ENCODE measurements at regions not wholly inside any gene's neighbourhood (a gene's known extent, or its start where the extent isn't known, plus 50 kb on each side); places are given as distances from the start of the nearest gene placed in this dataset.

DNA sequence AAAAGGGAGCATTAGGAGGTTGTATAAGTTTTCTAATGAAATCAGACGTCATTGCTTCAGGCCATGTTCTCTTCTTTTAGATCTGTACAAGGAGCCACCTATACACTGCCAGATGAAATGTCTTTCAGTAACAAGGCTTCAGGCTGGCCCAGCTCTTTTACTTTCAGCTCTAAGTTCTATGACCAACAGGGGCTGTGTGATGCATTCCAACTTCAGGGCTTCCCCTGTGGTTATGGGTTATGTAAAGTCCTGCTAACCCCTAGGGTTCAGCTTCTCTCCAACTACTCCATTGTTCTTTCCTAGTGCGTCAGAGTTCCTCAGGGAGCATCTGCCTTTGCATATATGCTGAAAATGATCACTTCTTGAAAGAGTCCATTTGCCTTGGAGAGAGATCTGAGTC, 79.4 kb upstream of the TTC29 start:
- Histone ChIP-seq H3K27ac (ENCODE audit: extremely low read depth, low read depth, low read length) (no peak overlapping the region), H3K9ac (ENCODE audit: insufficient read depth in 1 of 2, low read depth in 2 of 2, low read length in 2 of 2) (no peak overlapping the region), H3K4me2 (ENCODE audit: insufficient read depth, low read length) (no peak overlapping the region), H3K9me3 (replicated peaks; ENCODE audit: control insufficient read depth, insufficient read depth, low read depth, low read length) (no peaks in the 10 kb centered on the region), H2AFZ (ENCODE audit: low read depth, low read length) (no peak overlapping the region), H3K4me1 (replicated peaks in 1 of 2; ENCODE audit: control insufficient read depth in 2 of 2, insufficient read depth in 2 of 2, low read length in 2 of 2) (no peaks in the 10 kb centered on the region), H3K79me2 (ENCODE audit: control insufficient read depth, insufficient read depth, low read length) (no peaks in the 10 kb centered on the region), H3K27me3 (ENCODE audit: control insufficient read depth in 2 of 2, insufficient read depth in 2 of 2, low read length in 2 of 2) (no peaks in the 10 kb centered on the region), H3K9me1 (ENCODE audit: control insufficient read depth, insufficient read depth, low read length) (no peaks in the 10 kb centered on the region), H3K4me3 (no peak overlapping the region), H3K36me3 (ENCODE audit: control insufficient read depth, insufficient read depth, low read length) (no peaks in the 10 kb centered on the region), H4K20me1 (replicated peaks; ENCODE audit: control insufficient read depth, insufficient read depth, low read length) (no peaks in the 10 kb centered on the region)
- FAIRE-seq (no peak), ATAC-seq (no peak), DNase-seq (ENCODE audit: extremely low read depth in 1 of 4, low spot score in 3 of 4) (no peak)
- in situ Hi-C loops (cut with MboI), result no loop called here
- CTCF ChIA-PET (ENCODE audit: low intra/inter-chr PET ratio), result no interaction called here
- intact Hi-C loops (cut with micrococcal nuclease), result no loop called here
- BruUV-seq (replicated peaks), result no TSS peak
- 0% methylated on average over 1 of the region's 2 CpGs for WGBS (ENCODE audit: insufficient coverage, low coverage, missing lambda C conversion rate)
- POLR2A ChIA-PET, result interaction anchor here (0.8 kb wide), 1 partner anchor 832 kb away, joined by 3 read pairs; no protein-coding TSS in a partner anchor
- no peak for TF ChIP-seq ZNF668 (CRISPR knock-in tag; IDR thresholded peaks at IDR 0.05)
- no peak for TF ChIP-seq EZH2 (IDR thresholded peaks at IDR 0.05; ENCODE audit: borderline replicate concordance, low read depth, low read length)
- TF ChIP-seq MTA2 (IDR thresholded peaks at IDR 0.05; ENCODE audit: low read depth), result no peak
- no peak for TF ChIP-seq SIN3B (IDR thresholded peaks at IDR 0.05; ENCODE audit: low read depth)
- no peak for TF ChIP-seq HDAC3 (IDR thresholded peaks at IDR 0.05; ENCODE audit: borderline replicate concordance, partially characterized antibody)
- no peak for TF ChIP-seq ZKSCAN1 (IDR thresholded peaks at IDR 0.05; ENCODE audit: low read depth, low read length)
- TF ChIP-seq CHD2 (IDR thresholded peaks at IDR 0.05; ENCODE audit: low read depth, low read length), result no peak
- TF ChIP-seq GATAD2B (IDR thresholded peaks at IDR 0.05; ENCODE audit: borderline replicate concordance), result no peak

DNA sequence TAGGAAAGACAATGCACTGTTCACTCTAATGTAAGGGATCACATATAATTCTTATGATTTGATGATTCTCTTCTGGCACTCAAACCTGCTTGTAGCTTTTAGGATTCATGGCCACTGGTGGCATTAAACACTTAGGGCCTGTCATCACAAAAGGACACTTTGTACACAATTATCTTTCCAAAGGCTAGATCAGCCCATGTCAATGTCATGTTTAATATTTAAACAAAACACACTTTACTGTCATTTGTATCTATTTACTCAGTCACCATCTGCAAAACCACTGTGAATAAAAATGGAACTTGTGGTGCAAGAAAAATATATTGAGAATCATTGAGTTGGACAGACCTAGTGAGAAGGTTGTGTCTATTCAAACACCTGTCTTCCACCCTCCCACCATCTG, 83.6 kb upstream of the TTC29 start:
- ChIA-PET CTCF (ENCODE audit: low intra/inter-chr PET ratio) (no interaction called here), POLR2A (no interaction called here)
- ATAC-seq, result no peak
- Histone ChIP-seq H3K9ac (ENCODE audit: insufficient read depth in 1 of 2, low read depth in 2 of 2, low read length in 2 of 2) (no peak overlapping the region), H4K20me1 (replicated peaks; ENCODE audit: control insufficient read depth, insufficient read depth, low read length) (no peaks in the 10 kb centered on the region), H3K9me1 (ENCODE audit: control insufficient read depth, insufficient read depth, low read length) (no peaks in the 10 kb centered on the region), H3K27ac (ENCODE audit: extremely low read depth, low read depth, low read length) (no peak overlapping the region), H2AFZ (ENCODE audit: low read depth, low read length) (no peak overlapping the region), H3K4me1 (replicated peaks in 1 of 2; ENCODE audit: control insufficient read depth in 2 of 2, insufficient read depth in 2 of 2, low read length in 2 of 2) (no peaks in the 10 kb centered on the region), H3K27me3 (ENCODE audit: control insufficient read depth in 2 of 2, insufficient read depth in 2 of 2, low read length in 2 of 2) (no peaks in the 10 kb centered on the region), H3K4me3 (no peak overlapping the region), H3K79me2 (ENCODE audit: control insufficient read depth, insufficient read depth, low read length) (no peaks in the 10 kb centered on the region), H3K4me2 (ENCODE audit: insufficient read depth, low read length) (no peak overlapping the region), H3K9me3 (replicated peaks; ENCODE audit: control insufficient read depth, insufficient read depth, low read depth, low read length) (no peaks in the 10 kb centered on the region), H3K36me3 (ENCODE audit: control insufficient read depth, insufficient read depth, low read length) (no peaks in the 10 kb centered on the region)
- in situ Hi-C loops (cut with MboI), result no loop called here
- BruUV-seq (replicated peaks), result no TSS peak
- FAIRE-seq, result no peak
- intact Hi-C loops (cut with micrococcal nuclease), result no loop called here
- no peak for DNase-seq (ENCODE audit: extremely low read depth in 1 of 4, low spot score in 3 of 4)
- TF ChIP-seq ILK (tag; IDR thresholded peaks at IDR 0.05; ENCODE audit: borderline replicate concordance, low read depth) (no peak), SREBF2 (CRISPR knock-in tag; IDR thresholded peaks at IDR 0.05) (no peak), MAZ (CRISPR knock-in tag; conservative IDR thresholded peaks at IDR 0.05 in 1 of 2, IDR thresholded peaks at IDR 0.05 in 1 of 2) (no peak), PHTF2 (CRISPR knock-in tag; IDR thresholded peaks at IDR 0.05) (no peak), ZNF766 (CRISPR knock-in tag; conservative IDR thresholded peaks at IDR 0.05) (no peak), ZNF764 (CRISPR knock-in tag; IDR thresholded peaks at IDR 0.05; ENCODE audit: low read depth) (no peak)
- TF ChIP-seq, protein P1, sequence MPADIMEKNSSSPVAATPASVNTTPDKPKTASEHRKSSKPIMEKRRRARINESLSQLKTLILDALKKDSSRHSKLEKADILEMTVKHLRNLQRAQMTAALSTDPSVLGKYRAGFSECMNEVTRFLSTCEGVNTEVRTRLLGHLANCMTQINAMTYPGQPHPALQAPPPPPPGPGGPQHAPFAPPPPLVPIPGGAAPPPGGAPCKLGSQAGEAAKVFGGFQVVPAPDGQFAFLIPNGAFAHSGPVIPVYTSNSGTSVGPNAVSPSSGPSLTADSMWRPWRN (IDR thresholded peaks at IDR 0.05; ENCODE audit: low read depth), result no peak
